Right lobe of liver (tissue), 4 donors: ENCODE measurements at regions not wholly inside any gene's neighbourhood (a gene's known extent, or its start where the extent isn't known, plus 50 kb on each side); places are given as distances from the start of the nearest gene placed in this dataset.

Experiments
- POLR2A ChIP-seq: fragments of 450-650 bp; IDR thresholded peaks from one replicate; pipeline ENCODE4 v1.6.1; 2017; ENCODE audit warnings: antibody characterized with exemption, mild to moderate bottlenecking
- TF ChIP-seq, protein P1 (sequence below), 4 donors: fragments of 200-600 bp in 3 of 4; fragments of 450-650 bp in 1 of 4; IDR thresholded peaks; one replicate each; pipeline versions ENCODE4 v1.5.1 to v1.8.0; 2016 to 2022; ENCODE audit warnings: antibody characterized with exemption in 4 of 4, mild to moderate bottlenecking in 2 of 4
- donor health status: DM: no; HTN: no; CAD: no.
- donor health status: DM: no; HTN: no; CAD: no.
- donor health status: DM: no; HTN: yes; CAD: no.

DNA sequence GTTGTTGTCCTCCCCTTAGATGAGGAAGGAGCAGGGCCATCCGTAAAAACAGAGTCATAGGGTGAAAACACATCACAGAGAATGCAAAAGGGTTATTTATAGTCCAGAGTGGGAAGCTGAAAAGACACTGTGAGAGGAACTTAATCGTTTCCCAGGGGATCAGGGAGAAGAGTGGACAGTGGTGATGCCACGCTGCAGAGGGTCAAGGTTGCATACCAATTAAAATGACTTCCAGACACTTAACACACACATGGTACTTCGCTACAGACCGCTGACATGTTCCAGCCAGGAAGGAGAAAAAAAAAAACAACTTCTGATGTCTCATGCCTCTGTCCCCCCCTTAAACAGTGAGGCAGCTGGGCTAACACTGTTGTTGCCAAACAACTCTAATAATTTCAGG lies 713.8 kb upstream of the RBFOX1 start:
- TF ChIP-seq, protein P1, sequence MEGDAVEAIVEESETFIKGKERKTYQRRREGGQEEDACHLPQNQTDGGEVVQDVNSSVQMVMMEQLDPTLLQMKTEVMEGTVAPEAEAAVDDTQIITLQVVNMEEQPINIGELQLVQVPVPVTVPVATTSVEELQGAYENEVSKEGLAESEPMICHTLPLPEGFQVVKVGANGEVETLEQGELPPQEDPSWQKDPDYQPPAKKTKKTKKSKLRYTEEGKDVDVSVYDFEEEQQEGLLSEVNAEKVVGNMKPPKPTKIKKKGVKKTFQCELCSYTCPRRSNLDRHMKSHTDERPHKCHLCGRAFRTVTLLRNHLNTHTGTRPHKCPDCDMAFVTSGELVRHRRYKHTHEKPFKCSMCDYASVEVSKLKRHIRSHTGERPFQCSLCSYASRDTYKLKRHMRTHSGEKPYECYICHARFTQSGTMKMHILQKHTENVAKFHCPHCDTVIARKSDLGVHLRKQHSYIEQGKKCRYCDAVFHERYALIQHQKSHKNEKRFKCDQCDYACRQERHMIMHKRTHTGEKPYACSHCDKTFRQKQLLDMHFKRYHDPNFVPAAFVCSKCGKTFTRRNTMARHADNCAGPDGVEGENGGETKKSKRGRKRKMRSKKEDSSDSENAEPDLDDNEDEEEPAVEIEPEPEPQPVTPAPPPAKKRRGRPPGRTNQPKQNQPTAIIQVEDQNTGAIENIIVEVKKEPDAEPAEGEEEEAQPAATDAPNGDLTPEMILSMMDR (IDR thresholded peaks at IDR 0.05), result no peak
- TF ChIP-seq POLR2A, result no peak
